GM10266 (cell line): ENCODE measurements at regions not wholly inside any gene's neighbourhood (a gene's known extent, or its start where the extent isn't known, plus 50 kb on each side); places are given as distances from the start of the nearest gene placed in this dataset.

Experiments used
- DNase-seq: peaks from one replicate; pipeline ENCODE4 v3.0.0; 2012; ENCODE audit errors: extremely low spot score
- CTCF ChIP-seq: IDR thresholded peaks from 2 replicates; pipeline ENCODE4 v1.5.1; 2012; ENCODE audit warnings: mild to moderate bottlenecking, low read depth; ENCODE audit not compliant: control insufficient read depth, insufficient read depth; ENCODE audit errors: missing control alignments

GRCh38 chr11:121368364-121369240 is 76.0 kb downstream of the SC5D start:
- DNase-seq, result no peak
- TF ChIP-seq CTCF, result no peak

- TF ChIP-seq CTCF, result no peak
- no peak for DNase-seq
Observed at GRCh38 chr11:121369366-121369765, 76.8 kb downstream of the SC5D start.

- DNase-seq, result no peak
- no peak for TF ChIP-seq CTCF
Observed at GRCh38 chr11:121372028-121372427, 79.5 kb downstream of the SC5D start.

GRCh38 chr11:121372671-121373429 is 79.3 kb upstream of the SORL1 start:
- TF ChIP-seq CTCF, result no peak
- peak; percentile 51 for DNase-seq

- no peak for TF ChIP-seq CTCF
- DNase-seq, result no peak
Observed at GRCh38 chr11:121374286-121374985, 77.7 kb upstream of the SORL1 start.

- DNase-seq, result no peak
- no peak for TF ChIP-seq CTCF
Observed at GRCh38 chr11:121376130-121376529, 76.0 kb upstream of the SORL1 start.
